NB4 (cell line): ENCODE measurements at regions not wholly inside any gene's neighbourhood (a gene's known extent, or its start where the extent isn't known, plus 50 kb on each side); places are given as distances from the start of the nearest gene placed in this dataset.

Source experiments
- DNase-seq: peaks from one replicate; pipeline ENCODE4 v3.0.0; 2010; ENCODE audit warnings: low read depth
- H3K4me3 ChIP-seq: one replicate; pipeline ENCODE4 v1.5.1; 2011; ENCODE audit warnings: mild to moderate bottlenecking, low read depth, low read length, moderate library complexity
- MAX ChIP-seq: IDR thresholded peaks from 2 replicates; pipeline ENCODE4 v1.6.1; 2011; ENCODE audit warnings: low read depth, low read length
- MYC ChIP-seq: IDR thresholded peaks from 2 replicates; pipeline ENCODE4 v1.6.1; 2011; ENCODE audit warnings: low read depth, low read length
- POLR2A ChIP-seq: IDR thresholded peaks from 2 replicates; pipeline ENCODE4 v1.6.1; 2011; ENCODE audit warnings: mild to moderate bottlenecking; ENCODE audit not compliant: insufficient read length; ENCODE audit errors: extremely low read depth
- TF ChIP-seq, protein P1 (sequence below): IDR thresholded peaks from one replicate; pipeline ENCODE4 v1.5.1; 2012; ENCODE audit warnings: low read depth, low read length

GRCh38 chr16:51453251-51453650 lies 302.2 kb upstream of the SALL1 start:
- TF ChIP-seq MAX, result no peak
- no peak for TF ChIP-seq POLR2A
- DNase-seq, result peak; percentile 7
- no peak overlapping the region for H3K4me3 ChIP-seq

DNA sequence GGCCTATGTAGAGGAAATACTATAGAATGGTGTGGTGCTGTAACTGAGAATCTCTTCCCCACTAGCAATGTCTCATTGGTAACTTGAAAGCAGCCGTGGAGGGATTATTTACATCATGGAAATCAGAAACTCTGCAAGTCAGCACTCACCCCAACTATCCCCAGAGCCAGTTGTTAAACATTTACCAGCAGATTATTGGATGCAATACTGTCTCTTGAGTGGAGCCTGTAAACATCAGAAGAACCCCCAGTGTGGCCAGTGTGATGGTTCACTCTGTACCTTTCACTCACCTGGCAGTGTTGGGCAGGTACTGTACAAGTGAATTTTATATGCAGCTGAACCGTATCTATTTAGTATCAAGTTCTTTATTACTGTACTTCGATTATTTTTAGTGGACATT lies 299.8 kb upstream of the SALL1 start:
- TF ChIP-seq POLR2A, result no peak
- no peak for DNase-seq
- no peak overlapping the region for H3K4me3 ChIP-seq

GRCh38 chr16:51450376-51450775 lies 299.3 kb upstream of the SALL1 start:
- no peak for TF ChIP-seq MYC
- TF ChIP-seq, protein P1, sequence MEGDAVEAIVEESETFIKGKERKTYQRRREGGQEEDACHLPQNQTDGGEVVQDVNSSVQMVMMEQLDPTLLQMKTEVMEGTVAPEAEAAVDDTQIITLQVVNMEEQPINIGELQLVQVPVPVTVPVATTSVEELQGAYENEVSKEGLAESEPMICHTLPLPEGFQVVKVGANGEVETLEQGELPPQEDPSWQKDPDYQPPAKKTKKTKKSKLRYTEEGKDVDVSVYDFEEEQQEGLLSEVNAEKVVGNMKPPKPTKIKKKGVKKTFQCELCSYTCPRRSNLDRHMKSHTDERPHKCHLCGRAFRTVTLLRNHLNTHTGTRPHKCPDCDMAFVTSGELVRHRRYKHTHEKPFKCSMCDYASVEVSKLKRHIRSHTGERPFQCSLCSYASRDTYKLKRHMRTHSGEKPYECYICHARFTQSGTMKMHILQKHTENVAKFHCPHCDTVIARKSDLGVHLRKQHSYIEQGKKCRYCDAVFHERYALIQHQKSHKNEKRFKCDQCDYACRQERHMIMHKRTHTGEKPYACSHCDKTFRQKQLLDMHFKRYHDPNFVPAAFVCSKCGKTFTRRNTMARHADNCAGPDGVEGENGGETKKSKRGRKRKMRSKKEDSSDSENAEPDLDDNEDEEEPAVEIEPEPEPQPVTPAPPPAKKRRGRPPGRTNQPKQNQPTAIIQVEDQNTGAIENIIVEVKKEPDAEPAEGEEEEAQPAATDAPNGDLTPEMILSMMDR, result no peak
- no peak for TF ChIP-seq MAX
- DNase-seq, result no peak
- H3K4me3 ChIP-seq, result no peak overlapping the region

DNA sequence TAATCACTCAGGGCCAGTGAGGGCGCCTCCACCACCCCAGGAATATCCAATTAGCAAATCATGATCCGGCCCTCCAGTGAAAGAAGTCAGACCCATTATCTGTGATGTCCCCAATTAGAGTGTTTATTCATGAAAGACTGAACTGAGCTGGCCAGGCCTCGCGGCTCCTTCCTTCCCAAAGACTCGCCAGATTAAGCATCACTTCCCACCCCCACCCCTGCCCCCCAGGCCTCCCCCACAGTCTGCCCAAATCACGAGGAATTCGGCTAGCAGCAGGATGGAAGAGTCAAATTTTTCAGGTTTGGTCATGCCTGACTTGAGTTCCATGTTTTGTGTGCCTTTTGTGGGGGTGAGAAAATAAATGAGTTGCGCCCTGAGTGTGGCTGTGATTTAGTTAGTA lies 298.4 kb upstream of the SALL1 start:
- TF ChIP-seq POLR2A (no peak), MYC (no peak), MAX (no peak)
- TF ChIP-seq, protein P1, result no peak
- DNase-seq, result no peak

DNA sequence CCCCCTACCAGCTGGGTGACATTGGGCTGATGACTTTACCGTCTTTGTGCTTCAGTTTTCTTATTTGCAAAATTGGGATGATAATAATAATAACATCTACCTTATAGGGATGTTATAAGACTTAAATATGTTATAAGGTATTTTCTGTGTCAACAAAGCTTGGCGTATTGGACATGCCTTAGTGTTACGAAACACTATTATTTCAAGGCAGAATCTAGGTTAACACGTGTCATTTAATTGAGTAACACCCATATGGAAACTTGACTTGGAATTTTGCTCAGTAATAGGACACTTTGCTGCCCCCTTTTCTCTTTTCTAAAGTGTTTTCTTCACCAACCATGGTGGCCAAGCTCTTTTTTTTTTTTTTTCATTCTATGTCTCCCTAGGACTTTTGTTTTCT lies 294.2 kb upstream of the SALL1 start:
- no peak for DNase-seq
- no peak overlapping the region for H3K4me3 ChIP-seq
- TF ChIP-seq MYC (no peak), MAX (no peak), POLR2A (no peak)
- TF ChIP-seq, protein P1, result no peak

More for the DNA sequence above, 298.4 kb upstream of the SALL1 start:
- no peak overlapping the region for H3K4me3 ChIP-seq

DNA sequence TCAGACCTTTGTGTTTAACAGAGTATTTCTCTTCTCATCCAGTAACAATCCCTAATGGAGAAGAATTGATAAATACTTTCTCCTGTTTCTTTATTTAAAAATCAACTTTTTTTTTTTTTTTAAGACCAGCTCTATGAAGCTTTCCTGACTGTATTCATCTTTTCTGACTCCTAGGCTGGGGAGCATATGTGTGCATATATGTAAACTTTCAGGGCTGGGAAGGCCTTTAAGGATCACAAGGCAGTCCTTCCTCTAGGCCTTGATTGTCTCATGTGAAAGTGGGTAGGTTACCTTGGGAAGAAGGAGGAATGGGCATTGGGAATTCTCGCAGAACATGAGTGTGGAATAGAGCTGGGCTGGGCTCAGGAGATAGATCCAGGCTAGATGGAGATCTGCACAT lies 292.9 kb upstream of the SALL1 start:
- no peak overlapping the region for H3K4me3 ChIP-seq
- DNase-seq, result no peak
- TF ChIP-seq, protein P1, result no peak
- TF ChIP-seq MYC (no peak), MAX (no peak), POLR2A (no peak)

DNA sequence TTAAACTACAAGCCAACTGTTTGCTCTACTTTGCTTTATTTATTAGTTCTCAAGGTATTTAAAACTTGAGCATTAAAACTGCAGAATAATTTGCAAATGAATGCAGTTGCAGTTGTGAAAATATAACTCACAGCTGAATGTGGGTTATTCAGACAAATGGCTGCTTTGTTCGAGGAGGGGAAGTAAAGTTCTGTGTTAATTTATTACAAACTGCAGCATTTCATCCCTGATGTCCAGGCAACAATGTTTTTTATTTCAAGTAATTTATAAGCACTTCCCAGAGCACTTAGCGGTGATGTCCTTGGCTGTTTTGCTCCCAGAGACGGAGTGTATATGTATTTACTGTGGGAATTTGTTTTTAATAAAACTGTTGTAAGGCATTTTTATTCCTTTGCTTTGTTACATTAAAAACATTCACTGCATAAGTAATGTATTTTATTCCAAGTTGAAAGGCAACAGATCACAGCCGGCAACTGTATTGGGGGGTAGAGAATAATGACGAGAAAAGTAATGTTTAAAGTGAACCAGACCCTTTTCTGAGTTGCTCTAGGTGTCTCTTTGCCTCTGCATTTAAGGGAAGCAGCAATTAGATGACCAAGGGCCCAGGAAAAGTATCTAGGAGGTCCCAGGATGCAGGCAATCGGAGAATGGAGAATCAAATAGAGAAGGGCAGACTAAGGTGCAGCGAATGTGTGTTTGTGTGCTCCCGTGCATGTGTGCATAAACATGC lies 291.2 kb upstream of the SALL1 start:
- TF ChIP-seq MAX, result no peak
- TF ChIP-seq, protein P1, result no peak
- no peak for TF ChIP-seq MYC
- no peak for DNase-seq
- H3K4me3 ChIP-seq, result no peak overlapping the region
